ENCODE measurements at regions not wholly inside any gene's neighbourhood (a gene's known extent, or its start where the extent isn't known, plus 50 kb on each side); places are given as distances from the start of the nearest gene placed in this dataset.
"Not testable (repeated sequence)": the region's sequence is repeated elsewhere in the genome, so short reads cannot be mapped to it uniquely, and the experiment has no call there.

DNA sequence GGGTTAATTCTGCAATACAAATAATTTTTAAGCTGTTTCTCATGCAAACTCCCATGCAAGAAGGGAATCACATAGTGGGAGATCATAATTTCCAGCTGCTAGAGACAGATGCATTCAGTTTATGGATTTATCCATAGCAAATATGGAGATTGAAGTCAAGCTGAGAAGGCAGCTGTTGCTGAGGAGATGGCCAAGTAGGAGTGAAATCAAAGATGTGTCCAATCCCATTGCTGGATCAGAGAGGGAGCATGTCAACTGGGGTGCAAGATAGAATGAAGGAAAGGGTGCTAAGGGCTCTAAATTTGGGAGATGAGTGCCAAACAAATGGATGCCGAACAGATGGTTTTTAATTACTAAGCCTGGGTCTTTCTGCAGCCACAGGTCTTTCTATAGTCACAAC, 504.5 kb downstream of the NFIB start:
- no peak for FAIRE-seq

DNA sequence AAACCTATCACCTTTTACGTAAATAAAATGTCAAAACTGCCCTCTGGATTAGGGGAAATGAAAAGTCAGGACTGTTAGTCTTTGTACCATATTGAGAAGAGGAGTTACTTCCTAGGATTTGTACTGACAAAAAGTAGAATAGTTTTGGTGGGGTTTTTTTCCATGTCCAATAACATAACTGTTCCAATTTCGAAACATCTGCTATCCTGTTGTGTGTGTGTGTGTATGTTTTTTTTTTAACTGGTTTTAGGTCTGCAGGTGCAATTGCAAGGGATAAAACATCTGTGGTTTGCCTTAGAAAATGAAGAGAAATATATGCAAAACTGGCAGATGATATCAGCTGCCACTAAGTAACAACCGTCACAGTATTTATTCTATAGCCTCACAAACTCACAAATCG, 506.8 kb downstream of the NFIB start:
- FAIRE-seq = no peak

DNA sequence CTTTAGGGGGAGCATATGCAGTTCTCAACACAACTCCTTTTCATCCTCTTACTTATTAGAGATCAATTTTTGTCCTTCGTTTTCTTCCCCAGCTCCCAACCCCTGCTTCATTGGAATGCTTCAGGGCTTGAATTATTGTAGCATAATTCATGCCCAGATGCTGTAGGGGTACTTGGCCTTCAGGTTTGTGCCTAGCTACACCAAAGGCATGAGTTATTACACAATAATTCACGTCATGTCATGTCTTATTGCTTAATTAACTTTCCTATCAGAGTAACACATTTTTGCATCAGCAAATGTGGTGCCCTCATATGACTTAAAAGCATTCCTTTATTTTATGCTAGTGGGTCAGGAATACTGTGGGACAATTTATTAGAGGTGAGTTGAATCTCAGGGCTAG, 507.2 kb downstream of the NFIB start:
- no peak for FAIRE-seq

DNA sequence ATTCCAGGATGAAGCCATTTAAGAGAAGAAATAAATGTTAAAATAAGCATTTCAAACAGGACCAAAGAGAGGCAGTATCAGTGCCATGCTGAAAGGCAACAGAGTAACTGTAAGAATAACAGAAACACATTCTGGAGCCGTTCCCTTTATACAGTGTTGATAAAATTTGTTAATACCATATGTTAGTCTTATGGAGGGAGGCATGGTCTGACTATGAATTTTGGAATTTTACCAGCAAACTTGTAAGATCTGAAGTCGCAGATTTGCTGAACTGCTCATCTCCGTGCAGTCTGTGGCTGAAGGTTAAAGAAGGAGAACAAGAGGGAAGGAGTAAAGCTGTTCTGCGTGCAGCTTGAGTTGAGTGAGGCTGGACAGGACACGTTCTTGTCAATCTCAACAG, 508.4 kb downstream of the NFIB start:
- FAIRE-seq = no peak

DNA sequence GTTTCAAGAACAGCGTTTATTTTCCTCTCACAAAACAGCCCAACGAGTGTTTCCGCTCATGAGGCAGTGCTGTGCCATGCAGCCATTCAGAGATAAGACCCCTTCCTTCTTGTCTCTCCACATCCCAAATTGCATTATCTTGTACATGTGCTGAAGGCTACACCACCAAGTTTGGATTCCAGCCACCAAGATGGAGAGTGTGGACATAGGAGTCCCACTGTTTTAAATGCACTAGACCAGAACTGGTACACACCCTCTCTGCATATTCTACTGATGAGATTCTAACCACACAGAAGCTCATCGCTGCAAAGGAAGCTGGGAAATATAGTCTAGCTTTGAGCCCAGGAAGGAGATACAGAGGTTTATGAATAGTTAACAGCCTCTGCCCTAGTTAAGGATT, 509.4 kb downstream of the NFIB start:
- no peak for FAIRE-seq

DNA sequence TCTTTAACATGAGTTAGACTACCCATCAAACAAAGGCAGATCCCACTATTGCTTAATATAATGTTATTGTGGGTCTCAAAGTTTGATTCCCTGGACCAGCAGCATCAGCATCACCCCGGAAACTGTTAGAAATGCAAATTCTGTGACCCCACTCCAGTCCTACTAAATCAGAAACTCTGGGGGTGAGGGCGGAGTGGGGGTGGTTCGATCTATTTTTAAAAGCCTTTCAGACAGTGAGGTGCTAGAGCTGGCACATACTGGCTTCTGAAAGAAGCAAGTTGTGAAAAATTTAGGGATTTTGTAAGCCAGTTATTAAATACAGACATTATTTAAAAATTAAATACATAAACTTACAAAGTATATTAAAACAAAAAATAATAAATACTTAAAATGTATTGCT, 513.2 kb downstream of the NFIB start:
- FAIRE-seq = no peak

DNA sequence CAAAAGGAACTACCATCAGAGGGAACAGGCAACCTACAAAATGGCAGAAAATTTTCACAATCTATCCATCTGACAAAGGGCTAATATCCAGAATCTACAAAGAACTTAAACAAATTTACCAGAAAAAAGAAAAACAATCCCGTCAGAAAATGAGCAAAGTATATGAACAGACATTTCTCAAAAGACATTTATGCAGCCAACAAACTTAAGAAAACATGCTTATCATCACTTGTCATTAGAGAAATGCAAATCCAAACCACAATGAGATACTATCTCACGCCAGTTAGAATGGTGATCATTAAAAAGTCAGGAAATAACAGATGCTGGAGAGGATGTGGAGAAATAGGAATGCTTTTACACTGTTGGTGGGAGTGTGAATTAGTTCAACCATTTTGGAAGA, 516.2 kb downstream of the NFIB start:
- not testable (repeated sequence) for FAIRE-seq

DNA sequence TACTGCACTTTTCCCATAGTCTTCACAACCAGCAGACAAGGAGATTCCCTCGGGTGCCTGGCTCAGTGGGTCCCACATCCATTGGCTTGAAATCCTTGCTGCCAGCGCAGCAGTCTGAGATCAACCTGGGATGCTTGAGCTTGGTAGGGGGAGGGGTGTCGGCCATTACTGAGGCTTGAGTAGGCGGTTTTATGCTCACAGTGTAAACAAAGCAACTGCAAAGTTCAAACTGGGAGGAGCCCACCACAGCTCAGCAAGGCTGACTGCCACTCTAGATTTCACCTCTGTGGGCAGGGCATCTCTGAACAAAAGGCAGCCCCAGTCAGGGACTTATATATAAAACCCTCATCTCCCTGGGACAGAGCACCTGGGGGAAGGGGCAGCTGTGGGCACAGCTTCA, 512.3 kb upstream of the MPDZ start:
- no peak for FAIRE-seq

DNA sequence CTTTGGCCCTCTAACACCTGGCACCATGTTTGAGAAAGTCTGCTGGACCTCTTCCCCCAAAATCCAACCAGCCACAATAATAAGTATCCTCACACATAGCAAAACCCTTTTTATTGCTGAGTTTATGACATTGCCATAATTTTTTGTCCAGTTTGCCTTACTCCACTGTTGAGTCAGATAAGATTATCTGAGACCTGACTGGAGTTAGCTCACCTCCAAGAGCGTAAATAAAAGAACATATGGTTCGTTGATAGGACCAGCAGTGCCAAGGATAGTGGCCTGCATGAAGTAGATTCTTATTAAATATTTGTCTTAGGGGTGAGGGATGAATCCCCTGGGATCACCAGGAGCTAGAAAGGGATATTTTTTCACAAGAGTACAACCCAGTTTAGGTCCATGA, 510.6 kb upstream of the MPDZ start:
- no peak for FAIRE-seq

DNA sequence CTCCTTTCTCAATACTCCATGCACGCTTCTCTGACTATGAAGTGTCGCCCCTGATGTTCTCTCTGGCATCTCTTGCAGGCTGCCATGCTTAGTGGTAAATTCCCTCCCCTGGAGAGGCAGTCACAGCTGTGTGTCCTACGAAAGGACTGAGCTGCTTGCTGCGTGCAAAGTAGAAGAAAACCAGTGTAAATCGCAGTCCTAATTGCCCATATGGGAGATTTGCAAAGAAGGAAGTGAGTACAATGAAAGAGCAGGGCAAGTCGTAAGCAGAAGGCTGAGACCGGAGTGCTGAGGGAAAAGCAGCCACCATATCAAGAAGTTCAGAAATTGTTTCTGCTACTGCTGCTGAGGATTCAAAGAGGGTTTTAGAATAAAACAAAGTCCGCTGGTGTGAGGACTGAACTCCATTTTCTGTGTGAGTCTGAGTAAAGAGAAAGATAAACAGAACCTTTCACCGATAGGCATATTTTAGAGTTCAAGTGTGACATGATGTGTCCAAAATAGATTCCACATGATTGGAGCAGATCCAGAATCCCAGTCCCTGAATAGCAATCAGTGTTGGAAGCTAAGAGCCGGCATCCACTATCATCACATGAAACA, 507.8 kb upstream of the MPDZ start:
- FAIRE-seq = no peak

DNA sequence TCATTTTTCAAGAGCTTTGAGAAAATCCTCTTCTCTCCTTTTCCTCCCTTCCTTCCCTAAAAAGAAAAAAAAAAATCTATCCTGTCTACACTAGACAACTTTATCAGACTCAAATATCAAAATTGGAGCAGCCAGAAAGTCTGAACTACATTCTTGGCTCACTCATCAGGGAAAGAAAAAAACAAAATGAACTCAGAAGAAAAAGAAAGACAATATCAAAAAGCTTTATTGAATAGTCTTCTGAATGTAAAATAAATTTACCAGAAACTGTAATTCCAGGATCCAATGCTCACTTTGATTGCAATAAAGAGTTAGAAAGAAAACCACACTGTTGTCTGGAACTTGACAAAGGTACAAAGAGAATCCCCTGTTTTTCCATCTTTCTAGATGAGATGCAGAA, 507.2 kb upstream of the MPDZ start:
- no peak for FAIRE-seq

DNA sequence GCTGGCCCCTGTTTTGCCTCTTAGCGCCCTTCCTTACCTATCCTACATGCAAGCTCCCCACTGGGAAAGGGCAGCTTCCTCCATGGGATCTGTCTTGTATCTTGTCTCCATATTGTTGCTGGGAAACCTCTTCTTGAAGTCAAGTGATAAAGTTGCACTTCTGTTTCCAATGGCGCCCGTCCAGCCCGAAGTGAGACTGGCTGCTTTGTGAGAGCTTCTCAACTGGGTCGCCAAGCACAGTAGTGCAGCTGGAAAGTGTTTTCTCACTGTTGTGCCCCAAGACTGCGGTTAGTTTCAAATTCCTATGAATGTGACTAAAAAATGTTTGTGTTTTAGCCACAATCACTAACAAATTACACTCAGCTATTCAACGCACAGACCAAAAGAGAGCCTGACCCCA, 506.6 kb upstream of the MPDZ start:
- no peak for FAIRE-seq

DNA sequence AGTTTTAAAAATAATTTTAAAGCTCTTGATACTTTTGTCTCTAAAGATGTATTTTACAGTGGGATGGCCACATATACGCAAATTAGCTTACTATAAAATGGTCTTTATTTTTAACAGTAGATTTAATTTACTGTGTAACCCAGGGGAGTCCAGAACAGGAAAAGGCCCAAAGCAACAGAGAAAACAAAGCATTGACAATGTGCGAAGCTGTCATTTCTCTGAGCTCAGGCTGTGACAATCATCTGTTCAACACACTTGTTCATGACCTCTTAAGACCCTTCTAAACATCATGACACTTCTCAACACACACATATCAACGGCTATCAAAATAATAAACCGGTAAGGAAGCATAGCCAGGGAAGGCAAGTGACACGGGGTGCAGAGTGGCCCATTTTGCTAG, 499.6 kb upstream of the MPDZ start:
- FAIRE-seq = no peak

DNA sequence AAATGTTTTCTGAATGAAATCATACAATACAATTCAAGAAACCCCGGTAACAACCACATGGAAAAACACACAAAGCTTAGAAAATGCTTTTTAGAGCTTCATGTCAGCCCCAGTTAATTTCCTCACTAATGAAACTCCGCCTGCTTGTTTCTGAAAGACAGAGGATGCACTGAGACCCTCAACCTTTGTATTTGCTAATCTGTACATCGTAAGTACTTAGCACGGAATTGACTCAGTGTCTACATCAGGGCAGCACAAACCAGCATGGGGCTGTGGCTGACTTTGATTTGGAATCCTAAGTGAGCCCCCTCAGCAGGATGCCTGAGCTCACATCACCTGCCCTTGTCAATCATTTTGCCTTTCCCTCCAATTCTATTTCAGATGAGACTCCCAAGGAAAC, 499.1 kb upstream of the MPDZ start:
- no peak for FAIRE-seq

DNA sequence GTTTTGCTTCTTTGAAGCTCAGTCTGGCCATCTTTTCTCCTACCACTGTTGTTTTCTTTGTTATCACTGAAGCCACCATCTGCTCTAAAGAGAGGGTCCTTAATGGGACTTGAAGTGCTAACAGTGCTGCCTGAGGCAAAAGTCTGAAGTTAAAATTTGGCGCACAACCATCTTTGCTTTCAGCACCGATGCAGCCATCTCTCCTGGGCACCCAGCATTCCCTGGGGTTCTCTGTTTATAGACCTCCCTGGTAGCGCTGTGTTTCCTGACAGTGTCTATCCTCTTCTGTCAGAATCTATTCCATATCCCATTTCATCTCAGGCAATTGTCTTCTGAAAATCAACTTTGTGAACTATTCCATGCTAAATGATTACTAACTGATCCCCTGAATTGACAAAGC, 491.5 kb upstream of the MPDZ start:
- FAIRE-seq = no peak

DNA sequence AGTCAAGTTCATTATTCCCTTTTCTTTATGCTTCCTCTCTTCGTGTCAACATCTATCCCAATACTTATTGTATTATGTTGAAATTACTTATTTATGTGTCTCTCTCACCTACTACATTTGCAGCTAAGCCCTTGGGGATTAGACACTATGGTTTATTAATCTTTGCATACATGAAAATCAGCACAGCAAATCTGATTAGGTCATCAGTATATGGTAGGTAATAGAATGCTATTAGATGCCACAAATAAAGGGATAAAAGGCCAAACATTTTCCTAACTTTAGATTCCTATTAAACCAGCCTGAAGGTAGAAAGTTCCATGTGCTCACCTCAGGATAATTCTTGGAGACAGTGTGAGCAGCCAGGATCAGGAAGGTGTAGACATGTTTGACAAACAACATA, 490.1 kb upstream of the MPDZ start:
- FAIRE-seq = no peak

DNA sequence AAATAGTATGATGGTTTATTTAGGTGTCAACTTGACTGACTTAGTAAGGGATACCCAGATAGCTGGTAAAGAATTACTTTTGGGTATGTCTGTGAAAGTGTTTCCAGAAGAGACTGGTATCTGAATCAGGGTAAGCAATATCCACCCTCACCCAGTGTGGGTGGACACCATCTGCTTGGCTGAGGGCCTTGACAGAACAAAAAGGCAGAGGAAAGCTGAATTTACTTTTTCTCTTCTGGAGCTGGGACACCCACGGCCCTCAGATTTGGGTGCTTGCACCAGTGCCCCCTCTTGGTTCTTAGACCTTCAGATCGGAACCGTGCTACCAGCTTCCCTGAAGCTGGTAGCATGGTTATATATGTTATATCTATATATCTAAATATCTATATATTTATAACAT, 489.5 kb upstream of the MPDZ start:
- no peak for FAIRE-seq

DNA sequence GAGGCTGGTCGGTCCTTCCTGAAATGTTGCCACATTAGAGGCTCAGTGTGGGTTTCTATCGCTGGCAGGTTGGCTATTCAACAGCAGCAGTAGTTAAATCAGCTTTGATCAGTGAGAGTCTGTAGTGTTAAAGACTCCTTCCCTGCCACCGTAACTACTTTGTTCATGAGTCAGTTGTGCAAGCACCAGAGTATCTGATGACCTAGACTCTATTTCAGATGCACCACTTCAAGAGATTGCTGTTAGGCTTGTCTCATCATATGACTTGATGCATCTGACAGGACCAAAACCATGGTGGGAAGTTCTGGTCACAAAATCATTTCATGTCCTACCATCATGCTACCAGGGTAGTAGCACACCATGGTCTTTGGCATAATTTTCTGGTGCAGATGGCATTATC, 482.7 kb upstream of the MPDZ start:
- FAIRE-seq = no peak

DNA sequence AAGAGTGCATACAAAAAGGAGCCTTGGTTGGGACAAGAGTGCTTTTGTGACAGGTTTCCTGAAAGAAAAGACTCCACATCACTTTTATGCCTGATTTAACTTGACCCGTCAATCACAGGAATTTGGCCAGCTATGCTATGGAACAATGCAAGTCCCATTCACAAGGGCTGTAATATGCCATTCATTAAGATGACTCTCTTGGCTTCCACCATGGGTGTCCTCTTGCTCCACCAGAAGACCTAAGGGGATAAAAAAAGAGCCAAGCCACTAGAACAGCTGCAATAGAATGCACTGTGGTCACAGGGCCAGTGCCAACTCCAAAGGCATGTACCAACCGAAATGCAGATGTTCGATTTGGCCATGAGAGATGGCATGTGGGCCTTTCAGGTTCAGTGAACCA, 480.1 kb upstream of the MPDZ start:
- FAIRE-seq = no peak

DNA sequence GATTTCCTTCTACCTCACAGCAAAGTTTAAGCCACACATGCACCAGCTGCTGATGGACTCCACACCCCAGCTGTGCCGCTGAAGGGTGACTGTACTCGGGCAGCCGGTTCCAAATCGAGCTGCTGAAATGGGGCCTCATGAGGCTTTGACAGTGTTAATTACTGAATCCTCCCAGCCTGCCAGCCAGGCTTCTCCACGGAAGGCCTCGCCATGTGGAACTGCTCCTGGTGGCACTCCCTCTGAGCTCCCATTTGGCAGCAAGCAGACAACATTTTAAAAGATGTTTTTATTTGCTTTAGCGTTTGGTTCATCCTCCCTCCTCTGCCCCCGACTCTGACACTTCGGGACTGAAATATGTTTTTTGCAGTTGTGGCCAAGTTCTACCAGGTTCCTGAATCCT, 479.4 kb upstream of the MPDZ start:
- FAIRE-seq = no peak

DNA sequence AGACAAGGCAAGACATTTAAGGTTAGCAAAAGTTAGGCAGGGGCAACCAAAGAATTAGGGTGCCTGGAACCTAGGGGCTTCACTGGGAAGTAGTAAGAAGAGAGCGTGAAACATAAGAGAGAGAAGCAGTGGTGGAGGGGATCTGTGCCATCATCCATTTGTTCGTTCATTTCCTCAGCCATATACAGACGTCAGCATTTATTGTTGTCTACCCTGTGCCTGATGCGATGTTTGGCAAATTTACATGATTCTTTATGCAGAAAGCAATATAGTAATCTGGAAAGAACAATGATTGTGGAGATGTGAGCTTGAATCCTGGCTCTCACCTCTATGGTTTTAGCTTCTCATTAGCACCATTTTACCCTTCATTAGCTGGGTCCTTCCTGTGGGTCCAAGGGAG, 477.5 kb upstream of the MPDZ start:
- FAIRE-seq = no peak

DNA sequence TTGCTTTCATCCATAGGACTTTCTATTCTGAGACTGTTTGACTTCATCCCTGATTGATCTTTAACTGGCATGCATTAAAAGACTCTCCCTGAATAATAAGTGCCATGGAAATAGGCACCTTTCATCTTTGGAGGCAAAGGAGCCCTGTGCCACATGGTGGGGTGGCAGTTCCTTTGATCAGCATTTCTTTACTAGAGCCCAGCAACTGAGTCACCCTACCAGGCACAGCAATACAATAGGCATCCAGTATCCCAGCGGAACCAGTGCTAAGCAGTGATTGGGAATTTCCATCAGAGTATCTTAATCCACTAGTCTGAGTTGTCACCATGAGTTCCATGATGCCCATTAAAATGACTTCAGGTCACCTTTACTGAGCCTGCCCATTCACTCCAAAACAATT, 476.1 kb upstream of the MPDZ start:
- no peak for FAIRE-seq

DNA sequence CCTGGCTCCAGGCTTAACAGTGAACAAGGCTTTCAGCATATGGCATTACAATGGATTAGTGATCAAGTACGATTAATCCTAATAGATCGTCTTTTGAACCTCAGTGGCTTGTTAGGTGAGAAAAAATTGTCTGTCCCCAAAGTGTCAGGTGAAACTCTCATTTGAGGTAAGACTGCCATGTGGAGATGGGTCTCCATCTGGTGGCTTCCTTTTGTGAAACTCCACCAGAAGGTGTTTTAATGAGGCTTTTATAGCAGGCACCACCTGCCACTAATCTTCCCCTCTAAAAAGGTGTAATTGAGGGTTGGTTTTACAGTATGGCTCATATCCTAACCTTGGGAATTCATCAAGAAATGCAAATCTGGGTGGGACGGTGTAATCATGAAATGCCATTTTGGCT, 471.1 kb upstream of the MPDZ start:
- no peak for FAIRE-seq

DNA sequence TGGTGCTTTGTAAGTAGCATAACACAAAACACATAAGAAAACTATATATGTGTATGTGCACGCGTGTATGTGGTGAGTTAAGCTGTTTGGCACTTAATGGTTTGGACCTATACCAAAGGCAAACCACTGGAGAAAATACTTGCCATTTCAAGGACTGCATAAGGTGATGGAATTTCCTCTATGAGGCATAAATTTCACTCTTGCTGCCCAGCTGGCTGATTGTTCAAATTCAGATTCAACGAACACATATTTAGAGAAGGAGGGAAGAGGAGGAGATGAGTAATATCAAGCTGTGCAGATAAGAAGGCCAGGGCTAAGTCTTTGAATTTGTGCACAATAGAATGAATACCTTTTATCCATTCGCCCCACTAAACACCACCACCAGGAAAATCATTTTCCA, 470.6 kb upstream of the MPDZ start:
- FAIRE-seq = no peak

DNA sequence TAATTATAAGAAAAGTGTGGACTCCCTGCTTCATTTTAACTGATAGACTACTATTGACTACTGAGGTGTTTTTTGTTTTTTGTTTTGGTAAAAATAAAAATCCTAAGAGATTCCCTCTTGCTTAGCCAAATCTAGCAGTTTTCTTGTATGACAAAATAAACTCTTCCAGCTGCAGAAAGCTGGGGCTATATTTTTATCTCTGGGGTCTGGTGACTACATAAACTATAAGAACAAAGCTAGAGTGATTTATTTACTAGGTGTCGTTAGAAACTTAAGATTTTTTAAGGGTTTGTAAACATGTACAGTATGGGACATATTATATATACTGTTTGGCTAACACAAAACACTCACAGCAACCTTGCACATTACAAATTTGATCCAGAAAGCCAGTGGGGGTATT, 467.4 kb upstream of the MPDZ start:
- no peak for FAIRE-seq

DNA sequence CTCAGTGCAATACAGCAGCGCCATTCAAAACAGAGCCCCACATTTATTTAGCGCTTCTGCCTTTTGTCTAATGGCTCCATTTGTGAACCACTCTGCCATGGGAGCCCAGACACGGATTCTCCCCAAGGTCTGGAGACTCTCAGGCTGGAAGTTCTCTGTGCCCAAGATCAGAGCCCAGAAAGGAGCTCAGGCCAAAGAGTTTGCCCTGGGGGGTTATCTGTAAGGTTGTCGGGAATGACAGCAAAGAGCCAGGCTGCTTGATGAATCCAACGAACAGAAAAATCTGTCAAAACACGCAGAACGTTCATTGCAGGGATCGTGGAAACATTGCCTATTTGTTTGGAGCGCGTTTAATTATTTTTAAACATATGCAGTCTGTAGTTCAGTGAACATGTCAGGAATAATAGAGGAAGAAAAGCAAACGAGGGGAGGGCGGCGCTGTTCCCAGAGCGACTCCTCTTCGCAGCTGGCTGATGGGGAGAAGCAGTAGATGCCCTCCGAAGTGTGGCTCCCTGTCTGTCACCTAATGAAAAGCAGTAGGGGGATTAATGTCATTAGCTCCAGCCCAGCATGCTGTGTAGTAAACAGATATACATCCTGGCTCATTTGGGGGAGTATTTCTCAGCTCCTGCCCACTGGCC, 464.9 kb upstream of the MPDZ start:
- no peak for FAIRE-seq
